SK-N-SH (cell line): ENCODE measurements at regions not wholly inside any gene's neighbourhood (a gene's known extent, or its start where the extent isn't known, plus 50 kb on each side); places are given as distances from the start of the nearest gene placed in this dataset.

ENCODE experiments used
- CTCF ChIA-PET: fragments of 300-600, 350-600 bp; formaldehyde crosslinking; extraction: SDS; loops from one replicate; lab custom pipeline; 2021; lab: Yijun Ruan, JAX
- POLR2A ChIA-PET: fragments of 350-600 bp; sonication (Branson Sonifier 250); formaldehyde crosslinking; extraction: SDS; loops from one replicate; lab custom pipeline; 2020; ENCODE audit warnings: antibody characterized with exemption, inconsistent platforms; lab: Yijun Ruan, JAX
- DNase-seq: peaks from one replicate; pipeline ENCODE4 v3.0.0; 2012
- H2AFZ ChIP-seq: fragments of 200-600 bp; sonication (generic); 2 replicates; pipeline ENCODE4 v1.8.1; 2016; ENCODE audit warnings: antibody characterized with exemption, mild to moderate bottlenecking, low read depth
- H3F3A ChIP-seq: fragments of 200-600 bp; sonication (generic); replicated peaks from 2 replicates; pipeline ENCODE3; 2016; ENCODE audit warnings: antibody characterized with exemption, mild to moderate bottlenecking; ENCODE audit not compliant: insufficient read depth
- H3K27ac ChIP-seq, 2 experiments: fragments of 200-500 bp in 1 of 2; fragments of 200-600 bp in 1 of 2; sonication (Bioruptor generic) in 1 of 2; sonication (generic), shearing (Covaris generic) in 1 of 2; 2 replicates each; pipeline versions ENCODE4 v1.5.1 to v1.6.1; 2014 to 2016; ENCODE audit warnings: low read depth in 2 of 2, inconsistent platforms in 1 of 2, low read length in 1 of 2, mild to moderate bottlenecking in 1 of 2, mixed read lengths in 1 of 2
- H3K27me3 ChIP-seq: fragments of 200-600 bp; sonication (generic), shearing (Covaris generic); 2 replicates; pipeline ENCODE4 v1.6.1; 2016; ENCODE audit warnings: mixed run types; ENCODE audit not compliant: insufficient read depth
- H3K36me3 ChIP-seq, 2 experiments: fragments of 200-500 bp in 1 of 2; fragments of 200-600 bp in 1 of 2; sonication (Bioruptor generic) in 1 of 2; sonication (generic) in 1 of 2; replicated peaks in 1 of 2; 2 replicates each; pipeline versions ENCODE3 to v1.5.1; 2014 to 2016; ENCODE audit warnings: low read length in 1 of 2, mild to moderate bottlenecking in 1 of 2; ENCODE audit not compliant: insufficient read depth in 2 of 2, control insufficient read depth in 1 of 2
- H3K4me1 ChIP-seq, 2 experiments: fragments of 200-500 bp in 1 of 2; fragments of 200-600 bp in 1 of 2; sonication (Bioruptor generic) in 1 of 2; sonication (generic), shearing (Covaris generic) in 1 of 2; 2 replicates each; pipeline versions ENCODE4 v1.5.1 to v1.6.1; 2014 to 2016; ENCODE audit warnings: low read depth in 1 of 2, low read length in 1 of 2, mixed run types in 1 of 2; ENCODE audit not compliant: insufficient read depth in 2 of 2, control insufficient read depth in 1 of 2
- H3K4me2 ChIP-seq: fragments of 200-600 bp; sonication (generic), shearing (Covaris generic); 2 replicates; pipeline ENCODE4 v1.6.1; 2017; ENCODE audit warnings: mixed run types
- H3K4me3 ChIP-seq, 2 experiments: fragments of 200-500 bp in 1 of 2; fragments of 200-600 bp in 1 of 2; sonication (Bioruptor generic) in 1 of 2; sonication (generic), shearing (Covaris generic) in 1 of 2; 2 replicates each; pipeline versions ENCODE4 v1.5.1 to v1.8.1; 2014 to 2016; ENCODE audit warnings: low read depth in 2 of 2, inconsistent platforms in 1 of 2, low read length in 1 of 2, mild to moderate bottlenecking in 1 of 2, mixed read lengths in 1 of 2, moderate library complexity in 1 of 2
- H3K79me2 ChIP-seq: fragments of 200-600 bp; sonication (generic); 2 replicates; pipeline ENCODE4 v1.8.1; 2017; ENCODE audit warnings: mild to moderate bottlenecking; ENCODE audit not compliant: insufficient read depth
- H3K9ac ChIP-seq: fragments of 200-600 bp; sonication (generic); 2 replicates; pipeline ENCODE4 v1.6.1; 2017; ENCODE audit warnings: mixed run types
- H3K9me2 ChIP-seq: fragments of 200-600 bp; sonication (generic); 2 replicates; pipeline ENCODE4 v1.6.1; 2017; ENCODE audit warnings: mixed run types
- H3K9me3 ChIP-seq: fragments of 200-600 bp; sonication (generic); 2 replicates; pipeline ENCODE4 v1.6.1; 2017; ENCODE audit warnings: mixed run types, mild to moderate bottlenecking, moderate library complexity
- H4K20me1 ChIP-seq: fragments of 200-600 bp; sonication (generic); 2 replicates; pipeline ENCODE4 v1.6.1; 2017; ENCODE audit warnings: mild to moderate bottlenecking, mixed run types; ENCODE audit not compliant: insufficient read depth
- ELF1 ChIP-seq: IDR thresholded peaks from 2 replicates; pipeline ENCODE4 v1.4.0; 2012
- FOXJ3 ChIP-seq: sonication (generic); formaldehyde crosslinking; IDR thresholded peaks from 2 replicates; pipeline ENCODE4 v1.5.1; 2020; ENCODE audit warnings: mild to moderate bottlenecking, missing genetic modification reagents
- IRF3 ChIP-seq: fragments of 150-350 bp; IDR thresholded peaks from 2 replicates; pipeline ENCODE4 v1.6.1; 2016; ENCODE audit warnings: mild to moderate bottlenecking, low read depth, low read length
- JUND ChIP-seq: IDR thresholded peaks from 2 replicates; pipeline ENCODE4 v1.4.0; 2012
- MAX ChIP-seq: IDR thresholded peaks from 2 replicates; pipeline ENCODE4 v1.4.0; 2012; ENCODE audit warnings: low read depth
- PBX3 ChIP-seq: IDR thresholded peaks from 2 replicates; pipeline ENCODE4; 2012
- POLR2AphosphoS5 ChIP-seq: IDR thresholded peaks from 2 replicates; pipeline ENCODE4 v1.6.1; 2012; ENCODE audit warnings: low read depth, low read length
- RAD21 ChIP-seq: IDR thresholded peaks from 2 replicates; pipeline ENCODE4 v1.6.1; 2012; ENCODE audit warnings: mild to moderate bottlenecking, low read length
- RCOR1 ChIP-seq: fragments of 150-350 bp; IDR thresholded peaks from 2 replicates; pipeline ENCODE4 v1.6.1; 2017; ENCODE audit warnings: antibody characterized with exemption, low read length
- REST ChIP-seq: IDR thresholded peaks from 2 replicates; pipeline ENCODE4 v1.6.1; 2012; ENCODE audit warnings: mild to moderate bottlenecking, low read depth, low read length, moderate library complexity
- RXRA ChIP-seq: IDR thresholded peaks from 2 replicates; pipeline ENCODE4 v1.4.0; 2012; ENCODE audit warnings: low read depth, mild to moderate bottlenecking, borderline replicate concordance
- SIN3A ChIP-seq: IDR thresholded peaks from 2 replicates; pipeline ENCODE4 v1.6.1; 2012; ENCODE audit warnings: low read depth, mild to moderate bottlenecking, low read length, moderate library complexity, borderline replicate concordance
- TAF1 ChIP-seq: IDR thresholded peaks from 2 replicates; pipeline ENCODE4 v1.6.1; 2012; ENCODE audit warnings: low read depth, mild to moderate bottlenecking, low read length, moderate library complexity, borderline replicate concordance
- TEAD4 ChIP-seq: IDR thresholded peaks from 2 replicates; pipeline ENCODE4 v1.4.0; 2012; ENCODE audit warnings: mild to moderate bottlenecking, borderline replicate concordance; ENCODE audit not compliant: insufficient read depth
- YY1 ChIP-seq: IDR thresholded peaks from 2 replicates; pipeline ENCODE4 v1.4.0; 2012; ENCODE audit warnings: low read depth, mild to moderate bottlenecking
- ZBTB33 ChIP-seq: IDR thresholded peaks from 2 replicates; pipeline ENCODE4 v1.4.0; 2012; ENCODE audit warnings: low read depth, borderline replicate concordance
- WGBS: methylation state at CpG from one replicate; pipeline ENCODE4 v1.1.6; 2017; ENCODE audit warnings: low lambda C conversion rate; 5-methylcytosine and 5-hydroxymethylcytosine counted together

- TF ChIP-seq YY1 (no peak), REST (no peak), JUND (no peak), FOXJ3 (no peak)
Measured at GRCh38 chr10:4733843-4734224, 92.2 kb upstream of the AKR1E2 start (continued).

GRCh38 chr10:4733150-4733842 lies 92.7 kb upstream of the AKR1E2 start:
- WGBS = 87% methylated on average over 7 of the region's 7 CpGs

GRCh38 chr10:4730998-4731397 lies 95.0 kb upstream of the AKR1E2 start:
- peaks cover 15% of the 10 kb centered on the region for H3F3A ChIP-seq
- H3K27ac ChIP-seq = no peak overlapping the region
- H3K4me1 ChIP-seq = 0 out of 4 replicates have a peak, but pooled peaks cover 0 to 4% of the 10 kb centered on the region in 2 experiments
- no peak overlapping the region for H3K4me3 ChIP-seq
- no peaks in the 10 kb centered on the region for H3K9me3 ChIP-seq
- H2AFZ ChIP-seq = no peak overlapping the region
- POLR2A ChIA-PET = no interaction called here
- no peaks in the 10 kb centered on the region for H3K79me2 ChIP-seq
- no peaks in the 10 kb centered on the region for H3K27me3 ChIP-seq
- WGBS = 97% methylated on average over 3 of the region's 3 CpGs
- H3K36me3 ChIP-seq = no peaks in the 10 kb centered on the region
- H3K4me2 ChIP-seq = no peak overlapping the region
- H3K9ac ChIP-seq = no peak overlapping the region
- H4K20me1 ChIP-seq = no peaks in the 10 kb centered on the region
- DNase-seq = no peak
- TF ChIP-seq RAD21 (no peak), ZBTB33 (no peak), ELF1 (no peak), RXRA (no peak), MAX (no peak), RCOR1 (no peak), POLR2AphosphoS5 (no peak), TEAD4 (no peak), SIN3A (no peak), PBX3 (no peak), IRF3 (no peak)
- CTCF ChIA-PET = interaction anchor here (0.5 kb wide), 1 partner anchor 40 kb away, joined by 3 read pairs; no protein-coding TSS in a partner anchor
- H3K9me2 ChIP-seq = no peaks in the 10 kb centered on the region

More at GRCh38 chr10:4733150-4733842, 92.7 kb upstream of the AKR1E2 start:
- DNase-seq = no peak
- Histone ChIP-seq H3K27ac (no peak overlapping the region), H3K36me3 (no peaks in the 10 kb centered on the region), H3K4me1 (peaks cover 0 to 12% of the 10 kb centered on the region in 2 experiments; a peak in 1 of 4 replicates), H3K9me2 (no peaks in the 10 kb centered on the region), H2AFZ (no peak overlapping the region), H3K9me3 (no peaks in the 10 kb centered on the region), H4K20me1 (no peaks in the 10 kb centered on the region), H3K4me2 (no peak overlapping the region), H3K27me3 (no peaks in the 10 kb centered on the region), H3K9ac (no peak overlapping the region), H3K4me3 (no peak overlapping the region), H3K79me2 (no peaks in the 10 kb centered on the region), H3F3A (peaks cover 7% of the 10 kb centered on the region)
- no peak for TF ChIP-seq TAF1
- ChIA-PET POLR2A (no interaction called here), CTCF (no interaction called here)
